C4-2B (cell line): ENCODE measurements at regions not wholly inside any gene's neighbourhood (a gene's known extent, or its start where the extent isn't known, plus 50 kb on each side); places are given as distances from the start of the nearest gene placed in this dataset.
"Not testable (repeated sequence)": the region's sequence is repeated elsewhere in the genome, so short reads cannot be mapped to it uniquely, and the experiment has no call there.

ENCODE experiments used
- H3K27ac ChIP-seq: fragments of 450-650 bp; 2 replicates; pipeline ENCODE4 v1.5.1; 2017
- CTCF ChIP-seq: fragments of 450-650 bp; conservative IDR thresholded peaks from 2 replicates; pipeline ENCODE4 v1.5.1; 2017; ENCODE audit warnings: mild to moderate bottlenecking
- ZFX ChIP-seq: fragments of 450-650 bp; IDR thresholded peaks from 2 replicates; pipeline ENCODE4 v1.6.1; 2017

- no peak overlapping the region for H3K27ac ChIP-seq
- TF ChIP-seq CTCF: no peak
- TF ChIP-seq ZFX: no peak
Measured at GRCh38 chr13:50762969-50763567, 80.4 kb downstream of the DLEU7 start.

GRCh38 chr13:50766013-50766412 lies 77.5 kb downstream of the DLEU7 start:
- no peak for TF ChIP-seq ZFX
- TF ChIP-seq CTCF: no peak
- H3K27ac ChIP-seq: no peak overlapping the region

GRCh38 chr13:50766695-50767094 lies 76.8 kb downstream of the DLEU7 start:
- TF ChIP-seq ZFX: no peak
- no peak for TF ChIP-seq CTCF

GRCh38 chr13:50772881-50773280 lies 70.6 kb downstream of the DLEU7 start:
- H3K27ac ChIP-seq: not testable (repeated sequence)

More at GRCh38 chr13:50766695-50767094, 76.8 kb downstream of the DLEU7 start:
- no peak overlapping the region for H3K27ac ChIP-seq
